Natural killer cell (primary cell): ENCODE measurements at regions not wholly inside any gene's neighbourhood (a gene's known extent, or its start where the extent isn't known, plus 50 kb on each side); places are given as distances from the start of the nearest gene placed in this dataset.

Experiments
- ATAC-seq, 3 donors: fragments of 150-1000 bp in 2 of 3; fragments of 200-7000 bp in 1 of 3; cut with Tn5 transposase; 1 replicate in 1 of 3; 2 replicates in 2 of 3; pipeline ENCODE4 v1.10.0; 2021; ENCODE audit warnings: mild to moderate bottlenecking in 2 of 3, moderate library complexity in 2 of 3
- DNase-seq, 2 donors: peaks; one replicate each; pipeline versions ENCODE4 v3.0.0 to v3.0.0-alpha.2; 2013 to 2021; ENCODE audit warnings: mixed read lengths in 1 of 2
- H3K27ac ChIP-seq: one replicate; pipeline ENCODE4 v1.5.1; 2013; ENCODE audit warnings: mild to moderate bottlenecking, low read length
- H3K27me3 ChIP-seq: one replicate; pipeline ENCODE4 v1.6.1; 2013; ENCODE audit warnings: low read length; ENCODE audit not compliant: control insufficient read depth, insufficient read depth
- H3K36me3 ChIP-seq: one replicate; pipeline ENCODE4 v1.6.1; 2013; ENCODE audit warnings: low read length; ENCODE audit not compliant: control insufficient read depth, insufficient read depth
- H3K4me1 ChIP-seq: one replicate; pipeline ENCODE4 v1.6.1; 2013; ENCODE audit warnings: low read length; ENCODE audit not compliant: control insufficient read depth, insufficient read depth
- H3K4me3 ChIP-seq: one replicate; pipeline ENCODE4 v1.5.1; 2013; ENCODE audit warnings: low read length
- H3K9me3 ChIP-seq: one replicate; pipeline ENCODE4 v1.6.1; 2013; ENCODE audit warnings: low read length; ENCODE audit not compliant: control insufficient read depth, insufficient read depth
- H3K27ac Mint-ChIP-seq, 2 donors: one replicate each; pipeline ENCODE4 v1.8.0; 2022; ENCODE audit warnings: mild to moderate bottlenecking in 2 of 2, mixed read lengths in 2 of 2, moderate library complexity in 1 of 2
- H3K27me3 Mint-ChIP-seq, 2 donors: one replicate each; pipeline ENCODE4 v1.8.0; 2022; ENCODE audit warnings: low read depth in 2 of 2, mixed read lengths in 2 of 2
- H3K36me3 Mint-ChIP-seq: one replicate; pipeline ENCODE4 v1.8.0; 2022; ENCODE audit warnings: mixed read lengths
- H3K4me1 Mint-ChIP-seq, 2 donors: one replicate each; pipeline ENCODE4 v1.8.0; 2022; ENCODE audit warnings: mixed read lengths in 2 of 2
- H3K4me3 Mint-ChIP-seq: one replicate; pipeline ENCODE4 v1.8.0; 2022; ENCODE audit warnings: mild to moderate bottlenecking, moderate library complexity, mixed read lengths
- H3K9me3 Mint-ChIP-seq, 2 donors: one replicate each; pipeline ENCODE4 v1.8.0; 2022; ENCODE audit warnings: mixed read lengths in 2 of 2
- CTCF ChIP-seq: fragments of 200-600 bp; IDR thresholded peaks from one replicate; pipeline ENCODE4 v1.8.0; 2022; ENCODE audit warnings: antibody characterized with exemption
- WGBS: methylation state at CpG from one replicate; pipeline ENCODE4 v1.1.7; 2013; ENCODE audit warnings: missing lambda C conversion rate; ENCODE audit not compliant: insufficient coverage; 5-methylcytosine and 5-hydroxymethylcytosine counted together
- intact Hi-C: fragments of 100-400 bp; cut with micrococcal nuclease; formaldehyde crosslinking; loops from one replicate; pipeline ENCODE4 v1.14.2; 2022

DNA sequence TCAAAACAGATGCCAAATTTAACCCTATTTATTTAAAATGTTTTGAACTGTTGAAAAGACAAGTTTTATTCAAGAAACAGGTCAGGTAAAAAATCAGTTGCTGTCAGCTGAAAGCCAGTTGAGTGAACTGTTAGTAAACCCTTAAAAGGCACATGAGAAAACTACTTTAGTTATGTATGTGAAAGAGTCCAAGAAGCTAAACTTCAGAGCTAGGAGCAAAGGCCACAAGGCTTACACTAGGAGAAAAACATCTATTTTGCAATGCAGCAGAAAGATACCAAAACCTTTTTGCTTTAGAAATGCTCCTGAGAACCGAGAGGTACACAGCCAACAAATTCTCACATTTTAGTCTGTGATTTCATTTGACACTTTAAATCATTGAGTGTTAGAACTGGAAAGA is 375.2 kb downstream of the FSCB start:
- Histone ChIP-seq H3K4me3 (no peak overlapping the region), H3K4me1 (no peaks in the 10 kb centered on the region), H3K9me3 (no peaks in the 10 kb centered on the region), H3K36me3 (no peaks in the 10 kb centered on the region), H3K27me3 (no peaks in the 10 kb centered on the region), H3K27ac (no peak overlapping the region)
- no peak overlapping the region for H3K27ac Mint-ChIP-seq
- intact Hi-C loops, result no loop called here
- 60% methylated on average over 1 of the region's 1 CpG for WGBS
- peaks cover 3 to 7% of the 10 kb centered on the region in 2 donors for H3K9me3 Mint-ChIP-seq
- DNase-seq, result no peak
- H3K4me1 Mint-ChIP-seq, result no peaks in the 10 kb centered on the region
- no peaks in the 10 kb centered on the region for H3K36me3 Mint-ChIP-seq
- H3K27me3 Mint-ChIP-seq, result no peaks in the 10 kb centered on the region
- ATAC-seq, result no peak
- no peak overlapping the region for H3K4me3 Mint-ChIP-seq
- TF ChIP-seq CTCF, result no peak

DNA sequence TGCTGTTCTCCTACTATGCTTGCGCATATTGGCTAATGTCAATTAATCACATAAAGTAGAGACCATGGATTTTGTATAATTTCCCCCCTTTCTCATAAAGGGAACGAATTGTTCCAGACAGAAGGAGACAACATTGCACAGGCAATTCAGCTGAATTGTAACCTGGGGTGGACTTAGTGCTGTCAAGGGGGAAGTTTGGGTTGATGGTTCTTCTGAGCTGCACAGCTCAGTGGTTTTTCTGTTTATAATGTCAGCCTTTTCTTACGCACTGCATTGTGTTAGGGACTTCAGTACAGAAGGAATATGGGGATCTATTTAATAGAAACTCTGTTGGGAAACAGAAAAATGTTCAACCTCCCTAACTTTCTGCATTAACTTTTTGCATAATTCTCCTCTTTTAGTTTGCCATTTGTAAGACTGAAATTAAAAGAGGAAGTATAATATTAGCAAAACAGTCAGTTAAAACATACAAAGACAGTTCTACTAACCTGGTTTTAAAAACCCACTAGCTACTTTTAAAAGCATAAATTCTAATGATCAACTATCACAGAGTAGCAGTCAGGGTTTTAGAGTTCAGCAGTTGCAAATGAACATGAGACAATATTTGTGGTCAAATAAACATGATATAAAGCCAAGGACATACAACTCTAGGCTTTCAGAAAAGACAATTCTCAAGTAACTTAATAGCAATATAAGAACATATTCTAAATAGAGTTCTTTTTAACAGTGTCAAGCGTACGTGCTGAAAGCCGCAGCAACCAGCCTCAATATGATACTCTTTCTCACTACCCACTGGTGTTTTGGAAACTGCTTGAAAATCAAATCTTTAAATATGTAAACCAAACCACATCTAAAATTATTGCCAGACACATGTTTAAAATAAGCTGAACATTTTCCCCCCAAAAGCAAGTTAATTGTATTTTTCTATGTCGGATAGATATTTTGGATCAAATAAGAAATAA is 393.0 kb downstream of the FSCB start:
- H3K4me3 Mint-ChIP-seq, result no peak overlapping the region
- 68% methylated on average over 6 of the region's 7 CpGs for WGBS
- Histone ChIP-seq H3K36me3 (no peaks in the 10 kb centered on the region), H3K9me3 (peaks cover 9% of the 10 kb centered on the region), H3K4me3 (no peak overlapping the region), H3K27ac (no peak overlapping the region), H3K27me3 (no peaks in the 10 kb centered on the region), H3K4me1 (no peaks in the 10 kb centered on the region)
- no peak for TF ChIP-seq CTCF
- intact Hi-C loops, result no loop called here
- peaks cover 19 to 21% of the 10 kb centered on the region in 2 donors for H3K9me3 Mint-ChIP-seq
- no peaks in the 10 kb centered on the region for H3K4me1 Mint-ChIP-seq
- no peak for ATAC-seq
- H3K36me3 Mint-ChIP-seq, result peaks cover 16% of the 10 kb centered on the region
- DNase-seq, result no peak
- H3K27me3 Mint-ChIP-seq, result no peaks in the 10 kb centered on the region
- no peak overlapping the region for H3K27ac Mint-ChIP-seq

DNA sequence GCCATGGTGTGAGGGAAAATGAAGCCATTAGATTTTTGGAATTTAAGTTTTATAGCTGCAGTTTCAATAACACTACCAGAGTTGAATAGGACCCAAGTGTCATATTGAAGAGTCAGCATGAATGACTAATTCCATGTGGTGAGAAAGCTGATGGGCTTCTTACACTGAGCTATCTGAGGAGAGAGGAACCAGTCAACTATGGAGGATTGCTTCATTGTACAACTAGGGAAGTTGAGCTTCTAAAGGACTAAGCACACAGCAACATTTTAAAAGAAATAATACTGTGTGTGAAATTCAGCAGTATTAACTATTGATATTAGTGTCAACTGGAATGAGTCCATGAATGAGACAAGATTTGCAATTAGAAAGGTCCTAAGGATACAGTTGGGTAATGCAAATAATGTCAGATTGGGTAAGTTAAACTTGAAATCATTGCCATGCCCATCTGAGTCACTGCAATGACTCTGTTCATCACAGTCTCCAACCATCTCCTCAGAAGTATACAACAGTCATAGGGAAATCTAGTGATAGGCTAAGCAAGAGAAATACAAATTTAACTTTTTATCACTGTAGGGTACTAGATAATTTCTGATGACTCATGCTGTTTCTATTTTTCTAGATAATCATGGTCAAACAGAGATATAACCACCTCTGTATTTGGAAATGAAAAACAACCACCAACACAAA is 394.2 kb downstream of the FSCB start:
- Histone ChIP-seq H3K36me3 (no peaks in the 10 kb centered on the region), H3K9me3 (peaks cover 9% of the 10 kb centered on the region), H3K4me3 (no peak overlapping the region), H3K27me3 (no peaks in the 10 kb centered on the region), H3K27ac (no peak overlapping the region), H3K4me1 (no peaks in the 10 kb centered on the region)
- Mint-ChIP-seq H3K27me3 (no peaks in the 10 kb centered on the region), H3K27ac (no peak overlapping the region), H3K4me1 (no peaks in the 10 kb centered on the region), H3K36me3 (peaks cover 8% of the 10 kb centered on the region), H3K9me3 (peaks cover 20 to 22% of the 10 kb centered on the region in 2 donors), H3K4me3 (no peak overlapping the region)
- intact Hi-C loops, result no loop called here
- no peak for ATAC-seq
- no peak for TF ChIP-seq CTCF
- no peak for DNase-seq
